Renal pelvis (tissue), 1 donor: ENCODE measurements at regions not wholly inside any gene's neighbourhood (a gene's known extent, or its start where the extent isn't known, plus 50 kb on each side); places are given as distances from the start of the nearest gene placed in this dataset.
"Not testable (repeated sequence)": the region's sequence is repeated elsewhere in the genome, so short reads cannot be mapped to it uniquely, and the experiment has no call there.

ENCODE experiments used
- DNase-seq: peaks from one replicate; pipeline ENCODE4 v3.0.0-alpha.2; 2013

DNA sequence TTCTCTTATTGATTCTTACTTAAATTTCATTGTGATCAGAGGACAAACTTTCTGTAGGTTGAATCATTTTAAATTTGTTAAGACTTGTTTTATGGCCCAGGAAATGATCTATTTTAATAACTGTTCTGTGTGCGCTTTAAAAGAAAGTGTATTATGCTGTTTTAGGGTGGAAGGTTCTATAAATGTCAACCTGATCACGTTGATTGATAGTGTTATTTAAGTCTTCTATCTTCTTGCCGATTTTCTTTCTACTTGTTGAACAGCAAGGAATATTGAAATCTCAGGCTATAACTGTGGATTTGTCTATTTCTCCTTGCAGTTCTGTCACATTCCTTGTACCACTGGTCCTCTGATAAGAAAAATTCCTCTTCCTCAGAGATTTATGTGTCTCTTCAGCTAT lies 112.7 kb downstream of the TANC2 start:
- no peak for DNase-seq

DNA sequence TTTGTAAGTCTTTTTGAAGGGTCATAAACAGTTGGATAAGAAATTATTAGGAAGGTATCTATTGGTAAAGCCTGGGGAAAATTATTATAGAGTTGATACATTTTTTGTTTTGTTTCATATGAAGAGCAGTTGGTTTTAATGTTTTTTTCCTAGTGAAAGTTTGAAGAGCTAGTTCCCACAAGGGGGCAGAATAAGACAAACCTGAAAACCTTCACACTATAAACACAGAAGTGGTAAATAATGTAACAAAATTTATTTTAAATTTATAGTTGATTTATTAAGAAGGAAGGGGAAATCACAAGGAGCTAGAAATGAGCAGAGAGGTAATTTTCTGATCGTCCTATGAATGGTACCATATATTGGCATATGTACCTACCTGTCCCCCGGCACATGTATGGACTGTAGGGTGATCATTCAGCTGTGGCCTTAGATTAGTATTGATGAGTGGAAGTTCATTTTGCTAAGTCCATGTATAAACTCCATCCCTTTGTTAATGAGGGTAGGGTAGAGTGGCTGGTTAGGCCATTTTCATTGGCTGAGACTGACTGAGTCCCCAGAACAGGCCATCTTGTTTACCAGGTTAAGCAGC lies 116.3 kb downstream of the TANC2 start:
- DNase-seq, result peak; percentile 27

DNA sequence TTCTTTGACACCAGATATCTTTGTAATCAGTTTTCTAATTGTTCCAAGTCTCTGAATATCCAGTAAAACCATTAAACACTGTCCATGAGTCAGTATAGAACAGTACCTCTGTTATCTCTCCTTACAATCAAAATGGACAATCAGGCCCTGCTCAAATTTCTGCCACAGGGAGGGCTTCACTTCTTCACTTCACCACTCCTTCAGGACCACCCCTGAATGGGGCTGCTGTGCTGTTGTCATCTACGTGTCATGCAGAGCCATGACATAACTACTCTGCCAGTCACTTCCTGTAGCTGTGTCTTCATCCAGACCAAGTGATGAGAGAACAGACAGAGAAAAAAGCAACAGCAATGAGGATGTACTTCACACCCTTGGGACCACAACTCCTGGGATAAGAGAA lies 116.9 kb downstream of the TANC2 start:
- DNase-seq, result no peak

DNA sequence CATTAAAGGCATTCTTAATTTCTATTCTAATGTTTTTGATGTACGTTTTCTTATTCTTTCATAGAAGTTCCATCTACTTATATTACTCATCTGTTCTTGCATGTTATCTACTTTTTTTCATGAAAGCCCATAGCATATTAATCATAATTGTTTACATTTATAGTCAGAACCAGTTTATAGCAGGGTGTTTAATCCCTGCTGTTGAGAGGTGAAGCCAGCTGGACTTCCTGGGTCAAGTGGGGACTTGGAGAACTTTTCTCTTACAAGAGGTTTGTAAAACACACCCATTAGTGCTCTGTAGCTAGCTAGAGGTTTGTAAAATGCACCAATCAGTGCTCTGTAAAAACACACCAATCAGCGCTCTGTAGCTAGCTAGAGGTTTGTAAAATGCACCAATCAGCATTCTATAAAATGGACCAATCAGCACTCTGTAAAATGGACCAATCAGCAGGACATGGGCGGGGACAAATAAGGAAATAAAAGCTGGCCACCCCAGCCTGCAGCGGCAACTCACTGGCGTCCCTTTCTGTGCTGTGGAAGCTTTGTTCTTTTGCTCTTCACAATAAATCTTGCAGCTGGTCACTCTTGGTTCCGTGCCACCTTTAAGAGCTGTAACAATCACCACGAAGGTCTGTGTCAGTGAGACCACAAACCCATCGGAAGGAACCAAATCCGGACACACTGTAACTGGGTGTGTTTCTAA lies 120.6 kb downstream of the TANC2 start:
- DNase-seq, result no peak

DNA sequence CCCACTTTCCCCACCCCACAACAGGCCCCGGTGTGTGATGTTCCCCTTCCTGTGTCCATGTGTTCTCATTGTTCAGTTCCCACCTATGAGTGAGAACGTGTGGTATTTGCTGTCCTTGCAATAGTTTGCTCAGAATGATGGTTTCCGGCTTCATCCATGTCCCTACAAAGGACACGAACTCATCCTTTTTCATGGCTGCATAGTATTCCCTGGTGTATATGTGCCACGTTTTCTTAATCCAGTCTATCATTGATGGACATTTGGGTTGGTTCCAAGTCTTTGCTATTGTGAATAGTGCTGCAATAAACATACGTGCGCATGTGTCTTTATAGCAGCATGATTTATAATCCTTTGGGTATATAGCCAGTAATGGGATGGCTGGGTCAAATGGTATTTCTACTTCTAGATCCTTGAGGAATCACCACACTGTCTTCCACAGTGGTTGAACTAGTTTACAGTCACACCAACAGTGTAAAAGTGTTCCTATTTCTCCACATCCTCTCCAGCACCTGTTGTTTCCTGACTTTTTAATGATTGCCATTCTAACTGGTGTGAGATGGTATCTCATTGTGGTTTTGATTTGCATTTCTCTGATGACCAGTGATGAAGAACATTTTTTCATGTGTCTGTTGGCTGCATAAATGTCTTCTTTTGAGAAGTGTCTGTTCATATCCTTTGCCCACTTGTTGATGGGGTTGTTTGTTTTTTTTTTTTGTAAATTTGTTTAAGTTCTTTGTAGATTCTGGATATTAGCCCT lies 124.5 kb downstream of the TANC2 start:
- not testable (repeated sequence) for DNase-seq

DNA sequence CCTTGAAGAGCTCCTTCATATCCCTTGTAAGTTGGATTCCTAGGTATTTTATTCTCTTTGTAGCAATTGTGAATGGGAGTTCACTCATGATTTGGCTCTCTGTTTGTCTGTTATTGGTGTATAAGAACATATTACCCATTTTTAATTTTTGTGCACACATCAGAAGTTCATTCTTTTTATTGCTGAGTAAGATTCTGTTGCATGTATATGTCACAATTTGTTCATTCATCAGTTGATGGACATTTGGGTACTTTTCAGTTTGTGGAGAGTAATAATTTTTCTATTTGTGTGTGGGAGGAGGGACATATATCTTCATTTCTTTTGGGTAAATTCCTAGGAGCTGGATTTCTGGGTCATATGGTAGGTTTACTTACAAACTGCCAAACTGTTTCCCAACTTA lies 125.9 kb downstream of the TANC2 start:
- not testable (repeated sequence) for DNase-seq

DNA sequence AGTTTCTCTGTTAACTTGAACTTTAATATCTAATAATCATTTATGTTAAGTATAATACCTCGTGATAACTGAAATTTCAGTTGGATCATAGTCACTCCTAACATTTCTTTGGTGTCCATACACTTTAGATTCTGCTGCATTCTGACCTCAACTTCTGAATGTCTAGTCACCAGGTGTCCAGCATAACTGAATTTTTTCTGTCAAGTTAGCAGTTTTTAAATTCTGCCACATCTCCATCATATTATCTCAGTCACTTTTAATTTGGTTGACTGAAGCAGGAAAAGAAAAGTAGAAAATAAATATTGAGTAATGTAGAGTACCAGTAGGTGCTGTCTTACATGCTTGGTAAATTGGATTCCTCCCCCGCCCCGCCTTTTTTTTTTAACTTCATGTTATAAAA lies 128.6 kb downstream of the TANC2 start:
- no peak for DNase-seq

DNA sequence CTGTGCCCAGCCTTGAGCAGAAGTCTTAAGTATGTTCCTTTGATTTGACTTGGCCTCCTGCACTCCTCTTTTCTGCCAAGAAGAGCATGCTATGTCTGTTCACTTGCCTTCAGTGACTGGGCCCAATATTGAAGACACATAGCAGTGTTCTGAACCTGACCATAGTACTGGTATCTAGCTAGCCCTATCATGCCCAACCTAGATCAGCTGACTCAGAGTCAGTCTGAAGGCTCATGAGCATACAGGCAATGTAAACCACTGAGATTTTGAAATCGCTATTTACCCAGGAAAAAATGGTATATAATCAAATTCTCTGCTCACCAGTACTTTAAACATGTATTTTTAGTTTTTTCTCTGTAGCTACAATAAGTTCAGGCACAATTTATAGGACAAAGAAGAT lies 129.4 kb downstream of the TANC2 start:
- DNase-seq, result no peak

DNA sequence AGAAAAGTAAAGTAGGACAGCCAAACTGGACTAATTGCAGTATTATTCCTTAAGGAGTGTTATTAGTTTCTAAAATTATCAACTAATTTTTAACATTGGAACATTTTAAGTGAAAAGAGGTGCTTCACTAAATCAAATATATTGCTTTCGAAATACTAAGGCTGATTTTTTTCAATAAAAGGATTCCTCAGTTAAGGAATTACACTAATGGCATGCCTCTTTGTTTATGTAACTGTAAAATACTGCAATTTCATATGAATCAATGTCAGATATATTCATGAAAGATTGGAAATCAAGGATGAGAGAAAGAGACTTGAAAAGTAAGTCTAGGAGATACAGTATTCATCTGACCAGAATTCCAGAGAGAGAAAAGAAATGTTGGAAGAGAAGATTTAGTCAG lies 129.8 kb downstream of the TANC2 start:
- DNase-seq, result no peak

DNA sequence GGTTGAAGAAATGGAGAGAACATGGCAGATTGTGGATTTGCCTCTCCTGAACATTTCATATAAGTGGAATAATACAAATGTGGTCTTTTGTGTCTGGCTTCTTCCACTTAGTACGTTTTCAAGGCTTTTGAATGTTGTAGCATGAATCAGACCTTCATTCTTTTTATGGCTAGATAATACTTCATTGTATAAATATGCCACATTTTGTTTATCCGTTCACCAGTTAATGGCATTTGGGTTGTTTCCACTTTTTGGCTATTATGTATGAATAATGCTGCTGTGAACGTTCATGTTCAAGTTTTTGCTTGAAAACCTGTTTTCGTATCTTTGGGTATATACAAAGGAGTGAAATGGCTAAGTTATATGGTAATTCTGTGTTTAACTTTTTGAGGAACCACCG lies 130.4 kb downstream of the TANC2 start:
- DNase-seq, result no peak

DNA sequence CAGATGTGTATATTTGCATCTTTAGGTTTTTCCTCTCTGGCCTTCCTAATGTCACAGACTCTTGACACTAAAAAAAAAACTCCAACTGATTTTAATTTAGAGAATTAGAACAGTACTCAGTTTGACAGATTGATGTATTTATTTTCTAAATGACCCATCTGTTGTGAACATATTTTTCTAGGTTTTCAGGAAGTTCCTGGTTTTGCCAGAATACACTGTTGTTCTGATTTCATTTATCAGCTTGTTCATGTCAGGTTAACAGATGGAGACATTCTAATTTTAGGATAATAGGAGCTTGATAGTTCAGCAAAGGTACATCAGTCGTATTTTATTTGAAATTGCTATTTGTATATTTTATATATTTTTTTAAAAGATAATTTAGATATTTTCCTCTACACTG lies 133.4 kb downstream of the TANC2 start:
- no peak for DNase-seq

DNA sequence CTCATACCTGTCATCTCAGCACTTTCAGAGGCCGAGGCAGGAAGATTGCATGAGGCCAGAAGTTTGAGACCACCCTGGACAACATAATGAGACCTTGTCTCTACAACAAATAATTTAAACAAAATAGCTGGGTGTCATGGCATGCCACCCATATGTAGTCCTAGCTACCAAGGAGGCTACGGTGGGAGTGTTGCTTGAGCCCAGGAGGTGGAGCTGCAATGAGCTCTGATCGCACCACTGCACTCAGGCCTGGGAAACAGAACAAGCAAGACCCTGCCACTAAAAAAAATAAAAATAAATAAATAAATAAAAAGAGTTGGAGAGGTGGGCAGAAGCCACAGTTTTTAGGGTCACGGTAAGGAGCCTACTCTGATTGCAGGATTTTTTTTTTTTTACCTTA lies 136.0 kb downstream of the TANC2 start:
- no peak for DNase-seq

DNA sequence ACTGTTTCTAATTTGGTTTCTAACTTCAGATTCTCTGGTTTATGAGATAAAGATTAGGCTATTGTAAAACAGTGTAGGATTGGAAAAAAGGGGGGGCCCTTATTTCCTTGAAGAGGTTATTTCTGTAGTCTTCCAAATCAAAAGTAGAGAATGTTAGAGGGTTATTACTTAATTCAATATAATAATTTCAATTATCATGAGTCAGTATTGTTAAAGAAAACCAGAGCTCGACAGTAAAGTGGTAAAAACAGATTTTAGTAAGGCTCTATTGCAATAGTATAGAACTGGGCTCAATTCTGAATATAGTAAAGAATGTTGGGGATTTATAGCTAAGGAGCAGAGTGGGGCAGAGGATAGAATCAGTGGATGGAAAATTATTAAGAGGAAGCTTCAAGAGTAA lies 140.0 kb downstream of the TANC2 start:
- no peak for DNase-seq

DNA sequence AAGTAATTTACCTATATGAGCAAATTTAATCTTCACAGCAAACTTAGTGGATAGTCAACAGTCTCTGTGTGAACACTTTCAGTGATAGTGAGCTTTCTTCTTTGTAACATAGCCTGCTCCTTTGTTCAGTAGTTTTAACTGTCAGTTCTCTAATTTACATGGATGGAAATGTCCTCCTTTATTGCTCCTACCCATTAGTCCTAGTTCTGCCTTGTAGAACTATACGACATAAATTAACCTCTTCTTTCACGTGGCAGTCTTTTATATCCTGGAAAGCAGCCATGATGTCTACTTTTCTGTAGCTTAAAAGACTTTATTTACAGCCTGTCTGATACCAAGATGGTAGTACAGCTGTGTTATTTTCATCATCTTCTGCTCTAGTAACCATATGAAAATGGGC lies 143.6 kb downstream of the TANC2 start:
- no peak for DNase-seq

DNA sequence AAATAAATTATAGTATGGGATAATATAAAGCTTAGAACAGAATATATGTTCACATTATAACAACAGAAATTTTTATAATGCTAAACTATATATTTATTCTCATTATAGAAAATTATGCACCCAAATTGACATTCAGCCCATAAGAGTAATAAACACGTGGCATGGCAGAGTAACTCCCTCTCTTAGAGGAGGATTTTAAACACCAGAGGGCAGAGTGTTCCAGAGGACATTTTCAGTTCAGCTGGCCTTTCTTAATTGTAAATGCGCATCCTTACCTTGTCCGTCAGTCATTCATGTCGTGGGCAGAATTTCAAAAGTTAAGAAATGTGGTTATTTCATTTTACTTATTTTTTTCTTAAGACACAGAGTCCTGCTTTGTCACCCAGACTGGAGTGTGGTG lies 147.1 kb downstream of the TANC2 start:
- no peak for DNase-seq

DNA sequence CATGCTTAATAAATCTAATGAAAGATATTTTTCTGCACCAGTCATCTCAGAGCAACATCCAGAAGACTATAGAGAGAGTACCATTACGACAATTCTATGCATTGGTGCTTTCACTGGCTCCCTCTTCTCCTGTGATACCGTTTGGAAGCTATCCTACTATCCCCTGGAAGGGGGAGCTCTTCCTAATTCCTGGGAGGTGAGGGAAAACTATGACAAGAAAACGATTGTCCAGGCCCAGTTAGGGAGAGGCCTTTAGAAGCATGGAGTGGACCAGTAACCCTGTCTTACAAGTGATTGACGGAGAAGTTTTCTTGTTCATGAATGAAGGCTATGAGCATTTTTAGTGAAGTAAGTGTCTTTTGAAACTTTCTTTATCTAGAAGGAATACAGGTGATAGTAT lies 150.2 kb downstream of the TANC2 start:
- no peak for DNase-seq

DNA sequence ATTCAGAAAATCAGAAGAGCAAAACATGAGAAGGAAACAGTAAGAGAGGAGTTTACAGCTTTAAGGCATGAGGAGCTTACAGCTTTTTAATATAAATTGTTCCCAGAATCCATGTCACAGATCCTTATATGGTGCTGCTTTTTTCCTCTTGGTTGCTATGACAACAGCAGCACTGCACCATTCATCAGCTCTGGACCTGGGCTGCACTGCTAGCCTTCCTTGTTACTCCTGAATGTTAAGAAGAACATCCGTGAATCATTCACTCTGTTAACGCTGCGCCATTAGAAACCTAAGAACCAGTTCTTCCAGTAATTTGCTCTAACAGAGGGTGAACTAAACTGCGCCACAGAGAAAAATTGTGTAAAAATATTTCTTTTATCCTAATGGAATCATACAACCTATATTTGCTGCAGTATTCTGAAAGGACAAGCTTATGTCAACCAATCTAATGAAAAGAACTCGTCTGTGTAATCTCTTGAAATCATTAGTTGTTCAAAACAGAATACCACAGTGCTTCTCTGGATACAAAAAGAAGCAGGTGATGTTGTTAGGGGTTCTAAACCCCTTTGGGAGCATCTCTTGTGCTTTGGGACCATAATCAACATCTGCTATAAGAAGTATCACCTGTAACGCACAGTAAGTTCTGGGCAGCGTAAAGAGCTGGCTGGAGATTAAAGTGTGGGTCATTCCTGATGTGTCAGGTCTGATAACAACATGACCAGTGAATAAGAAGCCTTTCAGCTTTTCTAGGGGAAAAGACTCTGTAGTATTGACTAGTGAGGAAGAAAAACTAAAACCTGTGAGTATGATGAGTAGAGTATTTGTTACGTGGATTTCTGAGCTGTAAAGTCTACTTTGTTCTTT lies 151.2 kb downstream of the TANC2 start:
- peak; percentile 81 for DNase-seq

DNA sequence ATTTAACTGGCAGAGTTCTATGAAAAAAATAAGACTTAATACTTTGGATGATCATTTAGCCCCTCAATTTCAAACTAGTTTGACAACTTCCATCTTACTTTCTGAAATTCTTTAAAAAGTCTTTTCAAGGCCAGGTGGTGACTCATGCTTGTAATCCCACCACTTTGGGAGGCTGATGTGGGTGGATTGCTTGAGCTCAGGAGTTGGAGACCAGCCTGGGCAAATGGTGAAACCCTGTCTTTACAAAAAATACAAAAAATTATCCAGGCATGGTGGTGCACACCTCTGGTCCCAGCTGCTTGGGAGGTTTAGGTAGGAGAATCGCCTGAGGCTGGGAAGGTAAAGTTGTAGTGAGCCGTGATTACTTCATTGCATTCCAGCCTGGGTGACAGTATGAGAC lies 154.4 kb downstream of the TANC2 start:
- DNase-seq, result no peak

DNA sequence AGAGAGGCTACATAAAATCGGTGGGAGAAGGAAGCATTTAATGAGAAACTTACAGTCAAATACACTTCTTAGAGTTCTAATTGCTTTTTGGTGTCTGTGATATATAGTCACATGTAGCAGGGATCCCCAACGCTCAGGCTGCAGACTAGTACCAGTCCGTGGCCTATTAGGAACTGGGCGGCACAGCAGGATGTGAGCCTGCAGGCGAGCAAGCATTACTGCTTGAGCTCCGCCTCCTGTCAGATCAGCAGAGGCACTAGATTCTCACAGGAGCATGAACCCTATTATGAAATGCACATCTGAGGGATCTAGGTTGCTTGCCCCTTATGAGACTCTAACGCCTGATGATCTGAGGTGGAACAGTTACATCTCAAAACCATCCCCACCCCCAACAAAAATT lies 158.5 kb downstream of the TANC2 start:
- no peak for DNase-seq

DNA sequence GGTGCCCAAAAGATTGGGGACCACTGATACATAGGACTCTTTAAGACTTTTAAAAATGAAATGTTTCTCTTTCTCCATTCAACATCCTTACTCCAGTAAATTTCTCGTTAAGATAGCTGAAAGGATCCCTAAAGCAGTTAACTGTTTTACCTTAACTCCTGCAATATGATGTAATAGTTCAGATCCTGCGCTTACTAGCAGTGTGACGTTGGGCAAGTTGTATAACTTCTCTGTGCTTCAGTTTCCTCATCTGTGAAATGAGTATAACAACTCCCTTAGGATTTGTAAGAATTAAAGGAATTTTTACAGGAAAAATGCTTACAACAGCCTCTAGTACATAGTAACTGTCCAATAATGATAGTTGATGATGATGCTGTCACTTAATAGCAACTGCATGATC lies 158.9 kb downstream of the TANC2 start:
- DNase-seq, result no peak

DNA sequence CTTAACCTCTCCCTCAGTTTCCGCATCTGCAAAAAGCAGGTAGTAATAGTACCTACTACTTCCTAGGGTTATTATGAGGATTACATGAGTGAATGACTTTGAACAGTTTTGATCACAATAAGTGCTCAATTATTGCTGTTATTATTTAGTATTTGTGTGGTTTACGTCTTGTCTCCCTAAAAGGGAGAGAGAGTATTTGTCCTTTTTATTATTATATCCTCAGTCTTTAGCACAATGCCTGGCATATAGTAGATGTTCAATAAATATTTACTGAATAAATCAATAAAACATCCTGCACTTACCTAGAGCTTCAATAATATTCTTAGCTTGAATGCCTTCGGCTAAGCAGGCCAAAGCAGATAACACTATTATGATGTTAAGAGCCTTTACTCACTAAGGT lies 160.0 kb downstream of the TANC2 start:
- DNase-seq, result no peak

DNA sequence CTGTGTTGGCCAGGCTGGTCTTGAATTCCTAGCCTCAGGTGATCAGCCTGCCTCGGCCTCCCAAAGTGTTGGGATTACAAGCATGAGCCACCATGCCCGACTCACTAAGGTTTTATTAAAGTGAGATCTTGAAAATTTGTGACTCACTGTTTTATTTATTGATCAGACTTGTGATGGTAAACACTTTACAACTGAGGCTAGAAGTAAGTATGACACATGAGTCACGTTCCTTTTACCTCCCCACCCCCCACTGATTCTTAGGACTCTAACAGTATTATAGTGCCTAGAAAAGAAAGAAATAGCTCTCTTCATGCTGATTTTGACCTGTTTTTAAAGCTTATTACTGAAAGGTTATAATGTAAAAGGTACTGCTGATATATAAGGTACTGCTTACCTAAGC lies 160.6 kb downstream of the TANC2 start:
- DNase-seq, result no peak
